ENCODE measurements at regions not wholly inside any gene's neighbourhood (a gene's known extent, or its start where the extent isn't known, plus 50 kb on each side); places are given as distances from the start of the nearest gene placed in this dataset.

- TF ChIP-seq CTCF (conservative IDR thresholded peaks at IDR 0.05; ENCODE audit: low read depth, low read length) (no peak), EZH2 (IDR thresholded peaks at IDR 0.05; ENCODE audit: borderline replicate concordance, low read depth, low read length, poor library complexity, severe bottlenecking) (no peak)
Measured at GRCh38 chr16:86758932-86759331, 180.6 kb downstream of the FOXL1 start.
